Smooth muscle cell (in vitro differentiated cells): ENCODE measurements at regions not wholly inside any gene's neighbourhood (a gene's known extent, or its start where the extent isn't known, plus 50 kb on each side); places are given as distances from the start of the nearest gene placed in this dataset.

Source experiments
- DNase-seq: peaks from one replicate; lab custom pipeline; 2025; ENCODE audit not compliant: unreplicated experiment; lab: John Stamatoyannopoulos, UW
- H2AFZ ChIP-seq: fragments of 200-600 bp; sonication (generic); 2 replicates; pipeline ENCODE4 v1.6.0; 2016; ENCODE audit warnings: antibody characterized with exemption, low read depth, mild to moderate bottlenecking
- H3F3A ChIP-seq: fragments of 200-600 bp; sonication (generic); 2 replicates; pipeline ENCODE4 v1.6.0; 2017; ENCODE audit warnings: antibody characterized with exemption, low read depth
- H3K27ac ChIP-seq: fragments of 200-600 bp; sonication (generic); 2 replicates; pipeline ENCODE4 v1.5.1; 2016; ENCODE audit warnings: low read depth, mild to moderate bottlenecking
- H3K27me3 ChIP-seq: fragments of 200-600 bp; sonication (generic); 2 replicates; pipeline ENCODE4 v1.6.1; 2016; ENCODE audit warnings: low read depth, mild to moderate bottlenecking
- H3K36me3 ChIP-seq: fragments of 200-600 bp; sonication (generic); 2 replicates; pipeline ENCODE4 v1.5.1; 2016; ENCODE audit warnings: low read depth
- H3K4me1 ChIP-seq: fragments of 200-600 bp; sonication (generic); 2 replicates; pipeline ENCODE4 v1.5.1; 2016; ENCODE audit warnings: low read depth
- H3K4me2 ChIP-seq: fragments of 200-600 bp; sonication (generic); 2 replicates; pipeline ENCODE4 v1.6.0; 2016; ENCODE audit warnings: mild to moderate bottlenecking
- H3K4me3 ChIP-seq: fragments of 200-600 bp; sonication (generic); 2 replicates; pipeline ENCODE4 v1.5.1; 2016; ENCODE audit warnings: mild to moderate bottlenecking
- H3K79me2 ChIP-seq: fragments of 200-600 bp; sonication (generic); 2 replicates; pipeline ENCODE4 v1.6.0; 2016; ENCODE audit warnings: low read depth, mild to moderate bottlenecking
- H3K9ac ChIP-seq: fragments of 200-600 bp; sonication (generic); 2 replicates; pipeline ENCODE4 v1.6.0; 2016; ENCODE audit warnings: low read depth
- H3K9me3 ChIP-seq: fragments of 200-600 bp; sonication (generic); replicated peaks from 2 replicates; pipeline ENCODE4 v1.5.1; 2016; ENCODE audit warnings: low read depth
- H4K20me1 ChIP-seq: fragments of 200-600 bp; sonication (generic); 2 replicates; pipeline ENCODE4 v1.6.0; 2016; ENCODE audit warnings: low read depth
- CTCF ChIP-seq: fragments of 200-600 bp; sonication (generic); IDR thresholded peaks from 2 replicates; pipeline ENCODE4 v1.5.1; 2017; ENCODE audit warnings: borderline replicate concordance, mild to moderate bottlenecking, antibody characterized with exemption; ENCODE audit not compliant: insufficient read depth, poor library complexity, severe bottlenecking
- WGBS: methylation state at CpG from one replicate; pipeline ENCODE4 v1.1.7; 2016; ENCODE audit warnings: low lambda C conversion rate; 5-methylcytosine and 5-hydroxymethylcytosine counted together

- Histone ChIP-seq H3K36me3 (no peaks in the 10 kb centered on the region), H3K9me3 (no peaks in the 10 kb centered on the region), H3K4me1 (no peaks in the 10 kb centered on the region), H3K9ac (no peak overlapping the region), H3K27ac (no peak overlapping the region), H3K27me3 (no peaks in the 10 kb centered on the region), H3F3A (no peaks in the 10 kb centered on the region), H4K20me1 (no peaks in the 10 kb centered on the region), H3K4me3 (no peak overlapping the region), H3K4me2 (no peak overlapping the region), H3K79me2 (no peaks in the 10 kb centered on the region), H2AFZ (no peak overlapping the region)
- DNase-seq = no peak
- WGBS = 66% methylated on average over 3 of the region's 3 CpGs
- TF ChIP-seq CTCF = no peak
These were observed 56.5 kb upstream of the FXR1 start for GRCh38 chr3:180855956-180856355.

GRCh38 chr3:180860180-180860858 lies 52.2 kb upstream of the FXR1 start:
- H3K79me2 ChIP-seq = no peaks in the 10 kb centered on the region
- no peaks in the 10 kb centered on the region for H3K36me3 ChIP-seq
- no peak overlapping the region for H3K4me3 ChIP-seq
- no peaks in the 10 kb centered on the region for H4K20me1 ChIP-seq
- DNase-seq = no peak
- no peaks in the 10 kb centered on the region for H3F3A ChIP-seq
- H3K4me2 ChIP-seq = no peak overlapping the region
- H3K9ac ChIP-seq = no peak overlapping the region
- H3K27ac ChIP-seq = no peak overlapping the region
- H3K27me3 ChIP-seq = no peaks in the 10 kb centered on the region
- H2AFZ ChIP-seq = no peak overlapping the region
- no peaks in the 10 kb centered on the region for H3K4me1 ChIP-seq
- no peak for TF ChIP-seq CTCF
- H3K9me3 ChIP-seq = no peaks in the 10 kb centered on the region
